GM10248 (cell line): ENCODE measurements at regions not wholly inside any gene's neighbourhood (a gene's known extent, or its start where the extent isn't known, plus 50 kb on each side); places are given as distances from the start of the nearest gene placed in this dataset.

Experiments used
- CTCF ChIA-PET: fragments of 300-600 bp; sonication (Branson Sonifier 250); formaldehyde crosslinking; extraction: SDS; loops from one replicate; lab custom pipeline; 2021; ENCODE audit warnings: antibody characterized with exemption; lab: Yijun Ruan, JAX
- POLR2A ChIA-PET: fragments of 350-650 bp; sonication (Branson Sonifier 250); formaldehyde crosslinking; extraction: SDS; loops from one replicate; lab custom pipeline; 2020; ENCODE audit warnings: antibody characterized with exemption; lab: Yijun Ruan, JAX
- DNase-seq: peaks from one replicate; pipeline ENCODE4 v3.0.0; 2012; ENCODE audit errors: extremely low spot score
- TF ChIP-seq, protein P1 (sequence below): IDR thresholded peaks from 2 replicates; pipeline ENCODE4 v1.5.1; 2012; ENCODE audit warnings: mild to moderate bottlenecking, low read depth; ENCODE audit errors: extremely low read depth, missing control alignments, control extremely low read depth

DNA sequence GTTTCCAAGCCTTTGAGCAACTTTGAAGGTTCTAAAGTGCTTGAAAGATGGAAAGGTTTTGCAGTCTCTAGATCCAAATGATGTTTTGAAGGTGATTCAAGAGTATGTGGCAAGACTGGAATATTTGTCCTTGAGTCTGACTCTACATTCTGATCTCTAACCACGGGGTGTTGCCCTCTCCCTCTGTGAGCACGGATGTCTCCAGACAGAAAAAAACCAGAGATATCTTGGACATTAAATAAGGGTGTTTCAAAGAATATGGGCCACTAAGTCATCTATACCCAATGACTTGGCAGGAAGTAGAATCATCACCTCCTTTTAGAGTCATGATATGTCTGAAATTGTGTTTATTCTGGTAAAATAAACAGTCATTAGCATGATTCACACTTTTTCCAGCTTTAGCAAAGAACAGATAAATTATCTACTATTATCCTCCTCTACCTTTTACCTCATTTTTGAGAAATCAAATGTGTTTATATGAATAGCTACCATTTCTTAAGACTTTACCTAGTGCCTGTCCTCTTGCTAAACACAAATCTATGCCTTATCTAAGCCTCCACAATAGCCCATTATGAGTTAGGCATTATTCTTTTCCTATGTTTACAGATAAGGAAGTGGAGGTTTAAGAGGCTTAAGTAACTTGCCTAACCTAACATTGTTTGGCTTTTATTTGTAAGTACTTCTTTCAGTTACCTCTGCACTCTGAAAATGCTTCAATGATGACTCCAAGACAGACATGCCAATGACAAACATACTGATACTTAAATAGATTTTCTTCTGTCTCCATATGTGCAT lies 384.4 kb downstream of the BMP2 start:
- ChIA-PET POLR2A (no interaction called here), CTCF (interaction anchor here (0.9 kb wide), 1 partner anchor 18 kb away, joined by 3 read pairs; no protein-coding TSS in a partner anchor)
- TF ChIP-seq, protein P1, sequence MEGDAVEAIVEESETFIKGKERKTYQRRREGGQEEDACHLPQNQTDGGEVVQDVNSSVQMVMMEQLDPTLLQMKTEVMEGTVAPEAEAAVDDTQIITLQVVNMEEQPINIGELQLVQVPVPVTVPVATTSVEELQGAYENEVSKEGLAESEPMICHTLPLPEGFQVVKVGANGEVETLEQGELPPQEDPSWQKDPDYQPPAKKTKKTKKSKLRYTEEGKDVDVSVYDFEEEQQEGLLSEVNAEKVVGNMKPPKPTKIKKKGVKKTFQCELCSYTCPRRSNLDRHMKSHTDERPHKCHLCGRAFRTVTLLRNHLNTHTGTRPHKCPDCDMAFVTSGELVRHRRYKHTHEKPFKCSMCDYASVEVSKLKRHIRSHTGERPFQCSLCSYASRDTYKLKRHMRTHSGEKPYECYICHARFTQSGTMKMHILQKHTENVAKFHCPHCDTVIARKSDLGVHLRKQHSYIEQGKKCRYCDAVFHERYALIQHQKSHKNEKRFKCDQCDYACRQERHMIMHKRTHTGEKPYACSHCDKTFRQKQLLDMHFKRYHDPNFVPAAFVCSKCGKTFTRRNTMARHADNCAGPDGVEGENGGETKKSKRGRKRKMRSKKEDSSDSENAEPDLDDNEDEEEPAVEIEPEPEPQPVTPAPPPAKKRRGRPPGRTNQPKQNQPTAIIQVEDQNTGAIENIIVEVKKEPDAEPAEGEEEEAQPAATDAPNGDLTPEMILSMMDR = no peak
- no peak for DNase-seq

DNA sequence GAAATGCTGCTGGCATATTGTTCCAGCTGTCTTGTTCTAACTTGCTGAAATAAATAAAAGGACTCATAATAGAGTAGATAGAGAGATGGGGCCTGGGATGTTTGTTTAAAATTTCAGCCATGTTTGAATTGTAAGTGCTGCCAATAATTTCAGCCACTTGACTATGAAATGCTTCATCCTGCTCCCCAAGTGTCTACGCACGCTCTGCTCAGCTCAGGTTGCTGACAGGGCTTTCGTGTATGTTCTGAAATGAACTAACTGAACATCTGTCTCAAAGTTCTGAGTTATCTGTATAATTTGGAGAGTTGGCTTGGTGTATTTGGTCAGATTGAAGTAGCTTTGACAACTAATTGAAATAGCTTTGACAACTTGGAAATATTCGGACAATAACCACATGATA lies 387.8 kb downstream of the BMP2 start:
- ChIA-PET POLR2A (no interaction called here), CTCF (interaction anchor here (0.9 kb wide), 1 partner anchor 32 kb away, joined by 3 read pairs; no protein-coding TSS in a partner anchor)
- TF ChIP-seq, protein P1 = no peak
- DNase-seq = no peak

DNA sequence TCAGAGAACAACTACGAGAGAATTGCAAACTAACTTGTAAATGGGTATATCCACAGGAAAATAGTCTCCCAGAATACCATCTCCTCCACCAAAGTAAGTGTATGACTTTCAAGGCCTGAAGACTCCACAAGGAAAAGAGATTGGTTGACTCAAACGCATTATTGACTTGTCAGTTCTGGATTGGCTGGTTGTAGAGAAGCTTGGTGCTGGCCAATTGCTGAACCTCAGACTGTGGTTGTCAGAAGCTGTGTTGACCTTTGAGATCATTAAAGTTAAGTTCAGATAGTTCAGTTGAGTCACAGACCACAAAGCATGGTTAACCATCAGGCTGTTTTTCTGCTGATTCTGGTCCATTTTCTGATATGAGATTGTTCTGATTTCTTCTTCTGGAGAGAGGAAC lies 388.3 kb downstream of the BMP2 start:
- POLR2A ChIA-PET = no interaction called here
- DNase-seq = no peak
- TF ChIP-seq, protein P1 = no peak
- CTCF ChIA-PET = no interaction called here

DNA sequence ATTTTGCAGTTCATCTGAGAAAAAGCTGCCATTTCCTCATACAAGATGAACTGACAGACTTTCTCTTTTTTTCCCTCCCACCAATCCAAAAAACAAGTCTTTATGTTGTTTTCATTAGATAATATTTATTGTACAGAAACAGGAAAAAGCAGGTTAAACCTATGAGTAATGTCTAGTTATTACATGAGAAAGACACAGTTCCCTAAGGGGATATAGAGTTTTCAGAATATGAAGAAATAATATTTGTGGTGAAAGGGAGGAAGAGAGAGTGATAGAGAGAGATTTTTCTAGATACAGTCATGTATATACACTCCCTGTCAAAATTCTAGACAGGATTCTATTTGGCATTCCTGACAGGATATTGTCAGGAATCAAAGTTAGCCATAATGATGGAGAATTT lies 392.4 kb downstream of the BMP2 start:
- DNase-seq = no peak
- CTCF ChIA-PET = no interaction called here

DNA sequence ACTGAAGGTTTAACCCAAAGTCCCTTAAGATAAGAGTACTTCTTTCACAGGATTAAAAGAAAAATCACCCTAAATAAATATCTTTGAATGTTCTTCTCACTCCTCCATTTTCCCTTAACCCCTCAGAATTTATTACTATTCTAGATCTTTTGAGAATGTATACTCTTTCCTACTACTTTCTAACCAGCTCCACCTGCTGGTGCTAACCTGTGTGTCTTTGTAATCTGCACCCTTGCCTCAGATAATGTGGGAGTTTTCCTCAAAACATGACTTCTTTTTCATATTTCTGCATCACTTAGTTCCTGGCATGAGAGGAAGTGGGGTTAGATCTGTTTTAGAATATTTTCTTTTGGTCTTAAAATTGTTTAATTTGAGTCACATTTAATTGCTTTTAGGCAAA lies 394.2 kb downstream of the BMP2 start:
- TF ChIP-seq, protein P1 = no peak
- no peak for DNase-seq
- CTCF ChIA-PET = no interaction called here
- POLR2A ChIA-PET = no interaction called here

More for the DNA sequence above, 392.4 kb downstream of the BMP2 start:
- TF ChIP-seq, protein P1 = no peak
- POLR2A ChIA-PET = no interaction called here

DNA sequence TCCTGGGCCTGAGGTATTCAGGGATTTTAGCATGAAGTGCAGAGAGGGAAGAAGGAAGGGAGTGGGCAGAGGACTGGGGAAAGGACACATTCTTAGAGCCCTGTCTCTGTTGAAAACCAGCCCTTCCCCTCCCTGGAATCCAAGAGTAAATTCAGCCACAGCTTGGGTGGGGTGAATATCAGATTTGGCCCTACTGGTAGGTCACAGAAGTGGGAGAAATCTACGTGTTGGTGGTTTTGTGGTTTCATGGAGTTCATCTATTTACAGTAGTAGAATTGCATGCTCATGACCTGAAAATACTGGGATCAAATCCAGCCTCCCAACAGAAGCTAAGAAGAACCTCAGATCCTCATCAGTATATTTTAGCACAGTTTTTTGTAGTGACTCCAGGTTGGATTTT lies 404.4 kb downstream of the BMP2 start:
- ChIA-PET POLR2A (no interaction called here), CTCF (no interaction called here)
- TF ChIP-seq, protein P1 = no peak
- no peak for DNase-seq
